ENCODE measurements at regions not wholly inside any gene's neighbourhood (a gene's known extent, or its start where the extent isn't known, plus 50 kb on each side); places are given as distances from the start of the nearest gene placed in this dataset.

GRCh38 chr19:30083125-30083681 lies 141.2 kb downstream of the URI1 start:
- ChIA-PET POLR2A (no interaction called here), CTCF (no interaction called here)
- no peak for DNase-seq (ENCODE audit: extremely low spot score)
- no peak for TF ChIP-seq CTCF (IDR thresholded peaks at IDR 0.05; ENCODE audit: control extremely low read depth, extremely low read depth, low read depth, missing control alignments)

- CTCF ChIA-PET, result no interaction called here
- TF ChIP-seq CTCF (IDR thresholded peaks at IDR 0.05; ENCODE audit: control extremely low read depth, extremely low read depth, low read depth, missing control alignments), result no peak
- DNase-seq (ENCODE audit: extremely low spot score), result no peak
- POLR2A ChIA-PET, result no interaction called here
Measured at GRCh38 chr19:30083701-30084156, 141.7 kb downstream of the URI1 start.

GRCh38 chr19:30084390-30084819 lies 142.4 kb downstream of the URI1 start:
- DNase-seq (ENCODE audit: extremely low spot score), result no peak
- CTCF ChIA-PET, result no interaction called here
- TF ChIP-seq CTCF (IDR thresholded peaks at IDR 0.05; ENCODE audit: control extremely low read depth, extremely low read depth, low read depth, missing control alignments), result no peak
- POLR2A ChIA-PET, result no interaction called here

GRCh38 chr19:30085394-30085793 lies 143.4 kb downstream of the URI1 start:
- POLR2A ChIA-PET, result no interaction called here
- no peak for DNase-seq (ENCODE audit: extremely low spot score)
- no peak for TF ChIP-seq CTCF (IDR thresholded peaks at IDR 0.05; ENCODE audit: control extremely low read depth, extremely low read depth, low read depth, missing control alignments)
- CTCF ChIA-PET, result interaction anchor here (0.9 to 1.1 kb wide), 2 partner anchors 12 to 79 kb away, joined by 3 to 7 read pairs; no protein-coding TSS in a partner anchor

GRCh38 chr19:30086220-30086619 lies 144.2 kb downstream of the URI1 start:
- no peak for TF ChIP-seq CTCF (IDR thresholded peaks at IDR 0.05; ENCODE audit: control extremely low read depth, extremely low read depth, low read depth, missing control alignments)
- POLR2A ChIA-PET, result no interaction called here
- CTCF ChIA-PET, result interaction anchor here (0.9 to 1.1 kb wide), 2 partner anchors 11 to 78 kb away, joined by 3 to 7 read pairs; no protein-coding TSS in a partner anchor
- no peak for DNase-seq (ENCODE audit: extremely low spot score)

- CTCF ChIA-PET, result no interaction called here
- no peak for TF ChIP-seq CTCF (IDR thresholded peaks at IDR 0.05; ENCODE audit: control extremely low read depth, extremely low read depth, low read depth, missing control alignments)
- POLR2A ChIA-PET, result no interaction called here
- no peak for DNase-seq (ENCODE audit: extremely low spot score)
Measured at GRCh38 chr19:30086916-30087315, 144.9 kb downstream of the URI1 start.

Data from GM10248 (cell line).